H1 (cell line): ENCODE measurements at regions not wholly inside any gene's neighbourhood (a gene's known extent, or its start where the extent isn't known, plus 50 kb on each side); places are given as distances from the start of the nearest gene placed in this dataset.
"Not testable (repeated sequence)": the region's sequence is repeated elsewhere in the genome, so short reads cannot be mapped to it uniquely, and the experiment has no call there.

Experiments
- CTCF ChIA-PET: fragments of 300-600 bp; sonication (Branson Sonifier 250); formaldehyde crosslinking; loops from one replicate; lab custom pipeline; 2021; ENCODE audit not compliant: partially characterized antibody; lab: Charles Lee
- POLR2A ChIA-PET: fragments of 300-600 bp; sonication (Branson Sonifier 250); formaldehyde crosslinking; loops from one replicate; lab custom pipeline; 2021; ENCODE audit warnings: inconsistent platforms; ENCODE audit not compliant: partially characterized antibody; lab: Charles Lee
- DNase-seq, 2 experiments: peaks; one replicate each; pipeline versions ENCODE4 v3.0.0 to v3.0.0-alpha.2; 2010 to 2022; ENCODE audit warnings: low spot score in 2 of 2, low read depth in 1 of 2, mixed read lengths in 1 of 2
- FAIRE-seq: peaks from 2 replicates; lab custom pipeline; 2011; peaks lifted over from hg19 to GRCh38; lab: Jason Lieb, UNC
- H2AFZ ChIP-seq: 2 replicates; pipeline ENCODE4 v1.8.1; 2012; ENCODE audit warnings: low read length, inconsistent platforms
- H2AK5ac ChIP-seq: 2 replicates; pipeline ENCODE4 v1.6.1; 2013; ENCODE audit warnings: low read depth, low read length
- H2BK120ac ChIP-seq: replicated peaks from 2 replicates; pipeline ENCODE3; 2013; ENCODE audit warnings: low read depth, low read length, inconsistent platforms
- H2BK12ac ChIP-seq: 2 replicates; pipeline ENCODE4 v1.6.1; 2013; ENCODE audit warnings: low read depth, low read length
- H2BK15ac ChIP-seq: 2 replicates; pipeline ENCODE4 v1.6.1; 2013; ENCODE audit warnings: low read length
- H2BK20ac ChIP-seq: 2 replicates; pipeline ENCODE4 v1.6.1; 2013; ENCODE audit warnings: low read length
- H2BK5ac ChIP-seq: 2 replicates; pipeline ENCODE4 v1.6.1; 2013; ENCODE audit warnings: low read depth, low read length
- H3K14ac ChIP-seq: 2 replicates; pipeline ENCODE4 v1.6.1; 2013; ENCODE audit warnings: inconsistent platforms; ENCODE audit not compliant: insufficient read length
- H3K18ac ChIP-seq: 2 replicates; pipeline ENCODE4 v1.6.1; 2013; ENCODE audit warnings: low read length; ENCODE audit errors: extremely low read depth
- H3K23ac ChIP-seq: 2 replicates; pipeline ENCODE4 v1.6.1; 2013; ENCODE audit warnings: inconsistent platforms; ENCODE audit not compliant: insufficient read length
- H3K23me2 ChIP-seq: 2 replicates; pipeline ENCODE4 v1.6.1; 2013; ENCODE audit warnings: low read depth, low read length
- H3K27ac ChIP-seq: 2 replicates; pipeline ENCODE4 v1.6.1; 2011; ENCODE audit warnings: low read depth, low read length, inconsistent platforms
- H3K27me3 ChIP-seq, 4 experiments: replicated peaks in 1 of 4; 1 replicate in 1 of 4; 2 replicates in 3 of 4; pipeline versions ENCODE4 v1.6.1 to v1.8.1; 2011 to 2013; ENCODE audit warnings: low read length in 3 of 4, mild to moderate bottlenecking in 3 of 4, inconsistent platforms in 2 of 4, mixed read lengths in 2 of 4, moderate library complexity in 1 of 4; ENCODE audit not compliant: control insufficient read depth in 3 of 4, insufficient read depth in 3 of 4; ENCODE audit errors: extremely low read depth in 1 of 4
- H3K36me3 ChIP-seq, 4 experiments: 2 replicates each; pipeline versions ENCODE4 v1.6.1 to v1.8.1; 2011 to 2013; ENCODE audit warnings: mild to moderate bottlenecking in 4 of 4, low read length in 3 of 4, moderate library complexity in 2 of 4, control low read depth in 1 of 4, inconsistent platforms in 1 of 4; ENCODE audit not compliant: insufficient read depth in 4 of 4, control insufficient read depth in 2 of 4
- H3K4ac ChIP-seq: replicated peaks from 2 replicates; pipeline ENCODE3; 2013; ENCODE audit warnings: low read length, low read depth, mixed read lengths, inconsistent platforms; ENCODE audit not compliant: insufficient read length
- H3K4me1 ChIP-seq, 4 experiments: replicated peaks in 1 of 4; 1 replicate in 1 of 4; 2 replicates in 3 of 4; pipeline versions ENCODE4 v1.6.1 to v1.8.1; 2011 to 2013; ENCODE audit warnings: low read length in 3 of 4, inconsistent platforms in 2 of 4, mixed read lengths in 1 of 4; ENCODE audit not compliant: insufficient read depth in 4 of 4, control insufficient read depth in 3 of 4
- H3K4me2 ChIP-seq, 2 experiments: 2 replicates each; pipeline versions ENCODE4 v1.6.1 to v1.8.1; 2011 to 2013; ENCODE audit warnings: low read depth in 2 of 2, low read length in 2 of 2, control low read depth in 1 of 2, inconsistent platforms in 1 of 2, mild to moderate bottlenecking in 1 of 2; ENCODE audit not compliant: insufficient read depth in 1 of 2
- H3K4me3 ChIP-seq, 4 experiments: fragments of 200-600, 300-600 bp in 1 of 4; sonication (generic), shearing (Covaris generic), sonication (Bioruptor Twin) in 1 of 4; 2 replicates each; pipeline versions ENCODE4 v1.5.1 to v1.8.1; 2011 to 2016; ENCODE audit warnings: low read length in 4 of 4, low read depth in 3 of 4, control low read depth in 2 of 4, inconsistent platforms in 2 of 4, mild to moderate bottlenecking in 2 of 4, mixed read lengths in 1 of 4, moderate library complexity in 1 of 4; ENCODE audit not compliant: insufficient read depth in 2 of 4; ENCODE audit errors: extremely low read depth in 1 of 4
- H3K56ac ChIP-seq: replicated peaks from 2 replicates; pipeline ENCODE3; 2013; ENCODE audit warnings: low read depth, mild to moderate bottlenecking, mixed read lengths, low read length, inconsistent platforms; ENCODE audit not compliant: insufficient read length
- H3K79me1 ChIP-seq: 2 replicates; pipeline ENCODE4 v1.6.1; 2013; ENCODE audit warnings: low read depth, low read length, control low read depth
- H3K79me2 ChIP-seq, 2 experiments: 2 replicates each; pipeline versions ENCODE4 v1.6.1 to v1.8.1; 2012 to 2013; ENCODE audit warnings: low read length in 2 of 2, mild to moderate bottlenecking in 2 of 2, inconsistent platforms in 1 of 2; ENCODE audit not compliant: insufficient read depth in 2 of 2, control insufficient read depth in 1 of 2
- H3K9ac ChIP-seq, 4 experiments: replicated peaks in 1 of 4; 1 replicate in 1 of 4; 2 replicates in 3 of 4; pipeline versions ENCODE4 v1.6.1 to v1.8.1; 2011 to 2013; ENCODE audit warnings: low read depth in 3 of 4, low read length in 3 of 4, control low read depth in 2 of 4, mild to moderate bottlenecking in 2 of 4, moderate library complexity in 2 of 4, inconsistent platforms in 1 of 4; ENCODE audit errors: extremely low read depth in 1 of 4
- H3K9me3 ChIP-seq, 2 experiments: 2 replicates each; pipeline versions ENCODE4 v1.6.1 to v1.8.1; 2012 to 2013; ENCODE audit warnings: mild to moderate bottlenecking in 2 of 2, moderate library complexity in 2 of 2, control low read depth in 1 of 2, inconsistent platforms in 1 of 2, low read depth in 1 of 2, low read length in 1 of 2, mixed read lengths in 1 of 2; ENCODE audit not compliant: insufficient read depth in 2 of 2
- H4K20me1 ChIP-seq, 2 experiments: replicated peaks in 1 of 2; 2 replicates each; pipeline versions ENCODE3 to v1.8.1; 2011 to 2013; ENCODE audit warnings: inconsistent platforms in 2 of 2, low read length in 2 of 2, mild to moderate bottlenecking in 1 of 2; ENCODE audit not compliant: insufficient read depth in 2 of 2, control insufficient read depth in 1 of 2
- H4K5ac ChIP-seq: 2 replicates; pipeline ENCODE4 v1.6.1; 2013; ENCODE audit warnings: low read length, low read depth, mixed read lengths, inconsistent platforms; ENCODE audit not compliant: insufficient read length
- H4K8ac ChIP-seq: 2 replicates; pipeline ENCODE4 v1.8.0; 2013; ENCODE audit warnings: mild to moderate bottlenecking, moderate library complexity, low read length, inconsistent platforms; ENCODE audit not compliant: insufficient read depth; ENCODE audit errors: extremely low read depth
- H4K91ac ChIP-seq: replicated peaks from 2 replicates; pipeline ENCODE3; 2013; ENCODE audit warnings: low read length, mixed read lengths, inconsistent platforms; ENCODE audit not compliant: insufficient read length
- CHD2 ChIP-seq: IDR thresholded peaks from 2 replicates; pipeline ENCODE4 v1.6.1; 2012; ENCODE audit warnings: low read length, improper control_type of control experiment
- GTF2F1 ChIP-seq: IDR thresholded peaks from 2 replicates; pipeline ENCODE4 v1.6.1; 2012; ENCODE audit warnings: low read depth, low read length, improper control_type of control experiment, borderline replicate concordance
- JUND ChIP-seq: IDR thresholded peaks from 2 replicates; pipeline ENCODE4 v1.6.1; 2011; ENCODE audit warnings: mild to moderate bottlenecking, improper control_type of control experiment, low read length
- TCF12 ChIP-seq: IDR thresholded peaks from 2 replicates; pipeline ENCODE4 v1.6.1; 2011; ENCODE audit warnings: low read depth, mild to moderate bottlenecking, low read length
- WGBS, 2 experiments: shearing (Covaris generic) in 1 of 2; methylation state at CpG; one replicate each; pipeline versions ENCODE4 v1.1.6 to v1.1.7; 2013 to 2015; ENCODE audit warnings: low lambda C conversion rate in 2 of 2, mixed read lengths in 2 of 2, inconsistent platforms in 1 of 2, low coverage in 1 of 2, missing lambda C conversion rate in 1 of 2; ENCODE audit not compliant: insufficient replicate concordance in 2 of 2, insufficient coverage in 1 of 2, insufficient read length in 1 of 2; ENCODE audit errors: extremely low coverage in 1 of 2, missing lambda C conversion rate in 1 of 2; 5-methylcytosine and 5-hydroxymethylcytosine counted together

GRCh38 chr5:142398730-142399055 lies 73.9 kb upstream of the SPRY4 start (continued):
- TF ChIP-seq TCF12 (no peak), JUND (no peak), CHD2 (no peak), GTF2F1 (no peak)

- H3K9me3 ChIP-seq, H3K27ac ChIP-seq, H3K4me3 ChIP-seq, H4K91ac ChIP-seq, H3K23ac ChIP-seq, POLR2A ChIA-PET, H3K79me2 ChIP-seq, H3K56ac ChIP-seq, H3K23me2 ChIP-seq, H3K4me2 ChIP-seq, FAIRE-seq, H2BK120ac ChIP-seq, H2BK12ac ChIP-seq, H3K18ac ChIP-seq, DNase-seq, H2AK5ac ChIP-seq, H3K14ac ChIP-seq, H3K4ac ChIP-seq, H3K27me3 ChIP-seq, H2AFZ ChIP-seq, H4K8ac ChIP-seq, H4K20me1 ChIP-seq, H3K79me1 ChIP-seq, H2BK20ac ChIP-seq, H3K4me1 ChIP-seq, H2BK5ac ChIP-seq, H4K5ac ChIP-seq, H2BK15ac ChIP-seq, H3K36me3 ChIP-seq, H3K9ac ChIP-seq: not testable (repeated sequence)
- 96% methylated on average over 13 of the region's 13 CpGs; no CpG with 5 or more reads in 1 of the 2 experiments for WGBS, 2 experiments
- CTCF ChIA-PET: interaction anchor here (1.6 kb wide), 2 partner anchors 11 to 151 kb away, joined by 6 read pairs; no protein-coding TSS in a partner anchor
Measured at GRCh38 chr5:142398011-142398729, 73.3 kb upstream of the SPRY4 start.
